ENCODE measurements at regions not wholly inside any gene's neighbourhood (a gene's known extent, or its start where the extent isn't known, plus 50 kb on each side); places are given as distances from the start of the nearest gene placed in this dataset.

DNA sequence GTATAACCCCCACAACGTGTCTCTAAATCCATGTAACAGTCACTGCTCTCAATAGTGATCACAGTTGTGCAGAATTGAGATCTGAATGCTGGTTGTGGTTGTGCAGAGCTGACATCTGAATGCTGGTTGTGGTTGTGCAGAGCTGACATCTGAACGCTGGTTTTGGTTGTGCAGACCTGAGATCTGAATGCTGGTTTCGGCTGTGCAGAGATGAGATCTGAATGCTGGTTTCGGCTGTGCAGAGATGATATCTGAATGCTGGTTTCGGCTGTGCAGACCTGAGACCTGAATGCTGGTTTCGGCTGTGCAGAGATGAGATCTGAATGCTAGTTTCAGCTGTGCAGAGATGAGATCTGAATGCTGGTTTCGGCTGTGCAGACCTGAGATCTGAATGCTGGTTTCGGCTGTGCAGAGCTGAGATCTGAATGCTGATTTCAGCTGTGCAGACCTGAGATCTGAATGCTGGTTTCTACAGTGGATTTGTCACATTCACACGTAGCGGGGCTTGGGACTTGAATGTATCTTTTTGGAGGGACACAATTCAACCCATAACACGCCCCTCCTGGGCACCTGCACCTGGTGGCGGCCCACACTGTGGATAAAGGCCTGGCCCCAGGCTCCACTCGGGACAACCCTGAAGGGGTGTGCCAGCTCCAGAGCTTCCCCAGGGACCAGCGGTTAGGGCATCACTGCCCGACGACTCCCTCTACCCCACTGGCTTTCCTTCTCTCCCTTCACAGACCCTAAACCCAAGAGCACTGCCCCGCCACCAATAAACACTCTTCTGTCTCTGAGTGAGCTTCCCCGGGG is 51.1 kb upstream of the SLC66A3 start:
- DNase-seq, result no peak

DNA sequence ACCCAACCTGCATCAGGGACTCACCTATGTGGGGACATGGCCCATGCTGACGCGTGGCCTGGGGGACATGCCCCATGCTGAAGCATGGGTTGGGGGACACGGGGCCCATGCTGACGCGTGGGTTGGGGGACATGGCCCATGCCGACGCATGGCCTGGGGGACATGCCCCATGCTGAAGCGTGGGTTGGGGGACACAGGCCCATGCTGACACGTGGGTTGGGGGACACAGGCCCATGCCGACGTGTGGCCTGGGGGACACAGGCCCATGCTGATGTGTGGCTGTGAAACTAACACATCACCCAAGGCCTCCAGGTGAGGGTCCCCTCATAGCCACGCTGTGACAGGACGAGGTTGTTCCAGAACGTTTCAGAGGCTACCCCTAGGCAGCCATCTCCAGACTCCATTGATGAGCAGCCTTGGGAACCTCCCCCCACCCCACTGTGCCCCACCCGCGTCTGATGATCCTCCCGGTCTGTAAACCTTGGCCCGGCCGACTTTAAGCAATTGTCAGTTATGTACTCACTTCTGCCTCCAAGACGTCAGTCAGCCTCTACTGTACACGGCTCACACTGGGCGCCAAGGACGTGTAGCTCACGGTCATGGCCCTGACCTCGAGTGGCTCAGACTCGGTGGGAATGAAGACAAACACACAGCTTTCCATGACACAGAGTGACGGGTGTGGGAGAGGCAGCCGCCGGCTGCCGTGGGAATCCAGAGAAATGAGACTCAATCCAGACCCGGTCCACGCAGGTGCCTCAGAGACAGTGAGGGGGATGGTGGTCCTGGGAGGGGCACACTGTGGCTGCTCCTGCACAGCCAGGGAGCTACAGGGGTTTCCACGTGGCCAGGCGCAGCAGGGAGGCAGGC is 50.2 kb upstream of the SLC66A3 start:
- DNase-seq, result no peak
